Central memory CD8-positive, alpha-beta T cell (primary cell): ENCODE measurements at regions not wholly inside any gene's neighbourhood (a gene's known extent, or its start where the extent isn't known, plus 50 kb on each side); places are given as distances from the start of the nearest gene placed in this dataset.

ENCODE experiments used
- ATAC-seq: fragments of 150-1000 bp; cut with Tn5 transposase; replicated peaks from 2 replicates; pipeline ENCODE4 v1.10.0; 2022; ENCODE audit warnings: mild to moderate bottlenecking, moderate FRiP score, moderate number of reproducible peaks; ENCODE audit not compliant: poor library complexity, severe bottlenecking; ENCODE audit errors: extremely low read depth
- DNase-seq, 2 donors: peaks; one replicate each; pipeline ENCODE4 v3.0.0; 2021; ENCODE audit warnings: low spot score in 2 of 2
- H3K27ac Mint-ChIP-seq: one replicate; pipeline ENCODE4 v1.8.0; 2022; ENCODE audit warnings: low read depth, mild to moderate bottlenecking, moderate library complexity, mixed read lengths
- H3K27me3 Mint-ChIP-seq: one replicate; pipeline ENCODE4 v1.8.0; 2022; ENCODE audit warnings: mixed read lengths
- H3K36me3 Mint-ChIP-seq: one replicate; pipeline ENCODE4 v1.8.0; 2022; ENCODE audit warnings: mild to moderate bottlenecking, moderate library complexity, mixed read lengths; ENCODE audit not compliant: insufficient read depth
- H3K4me1 Mint-ChIP-seq: one replicate; pipeline ENCODE4 v1.8.0; 2022; ENCODE audit warnings: mixed read lengths
- H3K4me3 Mint-ChIP-seq: one replicate; pipeline ENCODE4 v1.8.0; 2022; ENCODE audit warnings: mild to moderate bottlenecking, moderate library complexity, mixed read lengths
- H3K9me3 Mint-ChIP-seq: one replicate; pipeline ENCODE4 v1.8.0; 2022; ENCODE audit warnings: mixed read lengths

DNA sequence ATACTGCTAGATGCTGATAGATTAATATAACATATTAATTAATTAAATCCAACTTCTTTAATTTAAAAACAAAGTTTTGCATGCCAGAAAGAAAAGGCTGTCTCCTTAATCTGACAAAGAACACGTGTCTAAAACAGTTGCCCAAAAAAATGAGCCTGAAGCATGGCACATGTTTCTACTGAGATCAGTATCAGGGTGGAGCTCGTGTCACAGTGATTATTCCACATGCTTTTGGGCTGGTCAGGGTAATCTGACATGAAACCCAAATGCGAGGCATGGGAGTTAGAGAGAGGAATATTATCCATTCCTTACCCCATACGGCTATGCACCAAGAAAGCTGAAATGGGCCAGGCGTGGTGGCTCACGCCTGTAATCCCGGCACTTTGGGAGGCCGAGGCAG lies 79.4 kb upstream of the ADRA2C start:
- no peak overlapping the region for H3K27ac Mint-ChIP-seq
- no peak overlapping the region for H3K4me3 Mint-ChIP-seq
- peaks cover 53% of the 10 kb centered on the region for H3K27me3 Mint-ChIP-seq
- DNase-seq (no peak), ATAC-seq (no peak)
- H3K9me3 Mint-ChIP-seq = no peaks in the 10 kb centered on the region
- no peaks in the 10 kb centered on the region for H3K4me1 Mint-ChIP-seq
- no peaks in the 10 kb centered on the region for H3K36me3 Mint-ChIP-seq

DNA sequence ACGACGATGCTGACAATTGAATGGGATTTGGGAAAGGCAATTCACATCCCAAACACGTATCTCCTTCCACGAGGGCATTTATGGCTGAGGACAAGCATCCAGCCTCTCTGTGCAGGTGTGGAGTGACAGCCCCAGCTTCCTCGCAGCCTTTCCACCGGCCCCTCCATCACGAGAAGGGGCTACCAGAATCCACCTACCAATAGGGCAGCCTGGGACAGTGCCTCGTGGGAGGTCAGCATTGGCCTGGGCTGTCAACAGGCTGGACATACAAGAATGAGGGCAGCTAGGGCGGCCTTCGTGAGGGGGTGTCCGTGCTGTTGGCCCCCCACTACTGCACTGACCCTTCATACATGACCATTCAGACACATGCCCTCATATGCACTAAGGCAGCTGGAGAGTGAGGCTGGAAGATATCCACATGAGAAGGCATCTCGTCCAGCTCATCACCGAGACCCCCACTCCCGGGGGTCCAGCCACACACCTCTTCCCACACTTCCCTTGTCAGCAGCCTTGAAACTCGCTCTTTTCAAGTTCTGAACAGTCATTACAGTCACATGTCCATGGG lies 81.0 kb upstream of the ADRA2C start:
- DNase-seq (no peak), ATAC-seq (no peak)
- Mint-ChIP-seq H3K4me1 (no peaks in the 10 kb centered on the region), H3K36me3 (peaks cover 2% of the 10 kb centered on the region), H3K4me3 (no peak overlapping the region), H3K27ac (no peak overlapping the region), H3K27me3 (peaks cover 63% of the 10 kb centered on the region), H3K9me3 (no peaks in the 10 kb centered on the region)

DNA sequence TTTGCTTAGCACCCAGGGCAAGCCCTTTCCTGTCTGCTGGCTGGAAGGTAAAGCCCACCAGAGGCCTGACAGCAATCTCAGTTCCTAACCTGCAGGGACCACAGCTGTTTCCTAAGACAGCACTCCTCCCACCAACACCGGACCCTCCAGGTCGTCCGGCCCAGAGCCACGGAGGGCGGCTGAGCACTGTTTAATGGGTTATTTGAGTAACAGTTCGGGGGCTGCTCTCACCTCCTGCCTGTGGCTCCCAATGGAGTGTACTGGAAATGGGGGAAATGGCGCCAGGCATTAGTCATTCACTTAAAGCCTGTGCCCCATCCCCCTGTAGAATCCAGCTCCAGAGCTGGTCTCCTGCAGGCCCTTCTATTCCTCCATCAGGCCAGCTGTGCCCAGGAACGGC lies 81.6 kb upstream of the ADRA2C start:
- peaks cover 62% of the 10 kb centered on the region for H3K27me3 Mint-ChIP-seq
- no peaks in the 10 kb centered on the region for H3K4me1 Mint-ChIP-seq
- no peak for ATAC-seq
- H3K36me3 Mint-ChIP-seq = peaks cover 2% of the 10 kb centered on the region
- H3K27ac Mint-ChIP-seq = no peak overlapping the region
- DNase-seq = no peak
- H3K9me3 Mint-ChIP-seq = no peaks in the 10 kb centered on the region
- no peak overlapping the region for H3K4me3 Mint-ChIP-seq

DNA sequence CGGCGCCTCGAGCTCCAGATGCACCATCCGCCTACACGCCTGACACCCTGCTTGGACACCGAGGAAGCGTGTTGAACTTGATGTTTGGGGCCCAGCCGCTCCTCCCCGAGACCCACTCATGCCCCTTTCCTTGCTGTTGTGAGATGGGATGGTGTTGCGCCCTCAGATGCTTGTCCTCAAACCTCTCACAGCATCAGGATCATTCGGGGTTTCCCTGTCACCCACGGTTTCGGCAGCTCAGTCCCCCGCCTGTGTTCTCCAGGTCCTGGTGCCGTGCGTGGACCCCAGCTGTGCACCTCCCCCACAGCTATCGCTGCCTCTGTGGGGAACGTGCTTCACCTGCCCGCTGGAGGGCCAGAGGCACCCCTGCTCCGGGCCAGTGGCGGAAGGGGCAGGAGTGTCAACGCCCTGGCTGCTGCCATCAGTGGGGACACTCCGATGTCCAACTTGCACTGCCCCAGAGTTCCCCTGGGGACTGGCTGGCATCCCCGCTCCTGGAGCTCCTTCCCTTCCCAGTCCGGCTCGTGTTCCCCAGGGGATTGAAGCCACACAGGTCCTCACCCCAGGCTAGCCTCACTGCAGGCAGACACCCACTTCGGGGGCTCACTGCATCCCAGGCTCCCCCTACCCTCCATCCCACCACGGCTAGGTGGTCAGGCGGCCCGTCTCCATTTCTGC lies 82.3 kb upstream of the ADRA2C start:
- peaks cover 58% of the 10 kb centered on the region for H3K27me3 Mint-ChIP-seq
- DNase-seq (no peak), ATAC-seq (no peak)
- H3K9me3 Mint-ChIP-seq = no peaks in the 10 kb centered on the region
- H3K27ac Mint-ChIP-seq = no peak overlapping the region
- H3K4me1 Mint-ChIP-seq = no peaks in the 10 kb centered on the region
- no peak overlapping the region for H3K4me3 Mint-ChIP-seq
- peaks cover 2% of the 10 kb centered on the region for H3K36me3 Mint-ChIP-seq

DNA sequence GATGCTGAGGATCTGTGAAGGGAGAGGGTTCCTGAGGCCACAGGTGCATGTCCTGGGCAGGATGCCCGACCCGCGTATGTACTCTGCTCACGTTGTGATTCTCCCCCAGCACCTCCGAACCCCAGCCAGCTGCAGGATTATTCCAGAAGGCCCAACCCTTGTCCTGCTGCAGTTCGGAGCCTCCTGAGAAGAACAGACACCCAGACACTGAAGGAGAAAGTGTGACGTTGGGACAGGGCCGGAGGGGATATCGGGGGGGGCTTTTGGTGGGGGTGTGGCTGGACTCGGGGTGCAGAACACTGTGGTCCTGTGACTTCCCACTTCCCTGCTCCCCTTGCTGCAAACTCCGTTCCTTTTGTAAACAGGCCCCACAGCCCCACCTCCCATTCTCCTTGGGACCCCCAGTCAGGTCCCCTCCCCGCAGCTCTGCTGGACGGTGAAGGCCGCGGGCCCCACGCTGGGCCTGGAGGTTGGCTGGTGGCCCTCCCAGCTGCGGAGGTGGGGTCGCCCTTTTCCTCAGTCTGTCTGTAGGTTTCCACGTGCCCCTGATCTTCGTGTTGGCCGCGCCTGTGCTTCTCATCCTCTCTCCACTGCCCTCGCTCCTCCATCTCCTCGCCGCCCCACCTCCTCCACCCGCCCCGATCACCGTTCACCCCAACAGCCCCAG lies 83.0 kb upstream of the ADRA2C start:
- ATAC-seq (no peak), DNase-seq (no peak)
- H3K4me3 Mint-ChIP-seq = no peak overlapping the region
- no peak overlapping the region for H3K27ac Mint-ChIP-seq
- peaks cover 2% of the 10 kb centered on the region for H3K36me3 Mint-ChIP-seq
- H3K9me3 Mint-ChIP-seq = no peaks in the 10 kb centered on the region
- H3K27me3 Mint-ChIP-seq = peaks cover 57% of the 10 kb centered on the region
- H3K4me1 Mint-ChIP-seq = no peaks in the 10 kb centered on the region

DNA sequence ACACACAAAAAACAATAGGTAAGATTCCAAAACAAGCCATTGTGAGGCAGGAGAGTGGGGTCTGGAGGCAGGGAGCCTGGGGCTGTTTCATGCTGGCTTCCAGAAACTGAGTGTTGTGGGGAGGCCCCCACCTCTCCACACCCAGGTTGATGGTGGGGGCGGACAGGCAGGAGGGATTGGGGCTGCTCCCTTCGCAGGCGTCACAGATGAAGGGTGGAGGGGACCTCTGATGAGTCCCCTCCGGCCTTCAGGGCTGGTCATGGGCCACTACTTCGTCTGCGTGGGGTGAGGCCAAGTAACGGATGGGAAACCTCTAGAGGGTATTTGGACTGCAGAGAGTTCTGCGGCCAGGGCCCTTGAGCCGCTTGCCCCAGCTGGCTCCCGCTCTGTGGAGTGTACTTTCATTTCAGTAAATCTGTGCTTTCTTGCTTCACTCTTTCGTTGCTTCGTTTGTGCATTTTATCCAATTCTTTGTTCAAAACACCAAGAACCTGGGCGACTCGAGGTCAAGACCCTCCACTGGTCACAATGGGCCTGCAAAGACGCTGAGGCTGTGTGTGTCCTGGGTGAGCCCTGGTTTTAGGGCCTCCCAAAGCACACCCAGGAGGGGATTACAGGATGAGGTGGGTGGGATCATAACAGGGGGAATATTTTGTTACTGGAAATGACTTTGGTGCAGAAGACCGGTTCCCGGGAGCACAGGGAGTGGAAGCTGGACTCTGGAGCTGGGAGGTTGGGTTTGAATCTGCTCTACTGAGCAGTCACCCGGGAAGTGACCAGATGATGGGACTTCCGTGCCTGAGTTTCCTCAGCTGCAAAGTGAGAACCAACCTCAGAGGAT lies 83.7 kb upstream of the ADRA2C start:
- no peak overlapping the region for H3K4me3 Mint-ChIP-seq
- no peak for ATAC-seq
- no peak overlapping the region for H3K27ac Mint-ChIP-seq
- H3K27me3 Mint-ChIP-seq = peaks cover 58% of the 10 kb centered on the region
- H3K4me1 Mint-ChIP-seq = no peaks in the 10 kb centered on the region
- no peaks in the 10 kb centered on the region for H3K9me3 Mint-ChIP-seq
- no peak for DNase-seq
- H3K36me3 Mint-ChIP-seq = peaks cover 2% of the 10 kb centered on the region

DNA sequence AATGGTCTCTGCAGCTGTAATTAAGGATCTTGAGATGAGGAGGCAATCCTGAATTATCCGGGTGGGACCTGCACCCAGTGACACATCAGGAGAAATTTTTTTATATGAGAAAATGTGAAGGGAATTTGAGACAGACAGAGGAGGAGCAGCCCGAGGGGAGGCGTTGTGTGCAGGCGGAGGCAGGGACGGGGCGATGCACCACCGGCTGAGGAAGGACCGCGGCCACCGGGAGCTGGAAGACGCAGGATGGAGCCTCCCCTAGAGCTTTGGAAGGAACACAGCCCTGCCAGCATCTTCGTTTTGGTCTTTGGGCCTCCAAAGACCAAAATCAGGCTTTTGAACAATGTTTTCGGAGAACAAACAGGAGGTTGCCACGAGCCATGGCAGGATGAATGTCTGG lies 85.0 kb upstream of the ADRA2C start:
- peaks cover 2% of the 10 kb centered on the region for H3K36me3 Mint-ChIP-seq
- no peaks in the 10 kb centered on the region for H3K4me1 Mint-ChIP-seq
- no peaks in the 10 kb centered on the region for H3K9me3 Mint-ChIP-seq
- H3K27me3 Mint-ChIP-seq = peaks cover 67% of the 10 kb centered on the region
- no peak overlapping the region for H3K27ac Mint-ChIP-seq
- H3K4me3 Mint-ChIP-seq = no peak overlapping the region
- DNase-seq (no peak), ATAC-seq (no peak)

DNA sequence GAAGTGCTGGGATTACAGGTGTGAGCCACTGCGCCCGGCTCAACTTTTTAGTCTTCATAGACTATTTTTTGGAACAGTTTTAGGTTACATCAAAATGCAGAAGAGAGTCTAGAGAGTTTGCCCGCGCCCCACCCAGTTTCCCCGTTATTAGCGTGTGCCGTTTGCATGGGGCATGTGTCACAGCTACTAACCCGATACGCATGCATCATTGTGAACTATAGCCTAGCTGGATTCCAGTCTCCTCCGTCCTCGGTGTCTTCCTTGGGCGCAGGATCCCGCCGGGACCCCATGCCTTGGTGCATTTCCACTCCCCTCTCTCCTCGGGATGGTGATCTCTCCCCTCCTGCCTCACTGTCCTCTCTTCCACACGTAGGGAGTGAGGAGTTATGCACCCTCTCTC lies 85.5 kb upstream of the ADRA2C start:
- Mint-ChIP-seq H3K4me3 (no peak overlapping the region), H3K27me3 (peaks cover 65% of the 10 kb centered on the region), H3K9me3 (no peaks in the 10 kb centered on the region), H3K36me3 (peaks cover 2% of the 10 kb centered on the region), H3K4me1 (no peaks in the 10 kb centered on the region), H3K27ac (no peak overlapping the region)
- DNase-seq (no peak), ATAC-seq (no peak)

DNA sequence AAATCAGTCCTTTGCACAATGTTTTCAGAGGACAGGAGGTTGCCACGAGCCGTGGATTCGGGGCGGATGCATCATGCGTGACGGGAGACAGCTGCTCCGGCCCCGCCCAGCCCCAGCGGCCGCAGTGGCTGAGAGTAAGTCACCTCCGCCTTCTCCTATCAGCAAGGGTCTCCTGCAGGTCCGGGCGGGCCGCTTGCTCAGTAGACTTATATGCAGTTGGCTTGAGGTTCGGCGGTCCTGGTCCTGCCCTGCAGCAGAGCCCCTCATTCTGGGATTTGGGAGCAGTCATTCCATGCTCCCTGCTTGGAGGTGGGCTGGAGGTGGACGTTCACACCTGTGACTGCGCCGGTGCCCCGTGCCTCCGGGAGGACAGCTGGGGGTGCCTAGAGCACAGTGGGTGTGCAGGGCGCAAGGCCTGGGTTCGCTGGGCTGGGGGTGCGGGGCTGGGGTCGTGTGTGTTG lies 86.3 kb upstream of the ADRA2C start:
- H3K4me1 Mint-ChIP-seq = no peaks in the 10 kb centered on the region
- H3K36me3 Mint-ChIP-seq = peaks cover 2% of the 10 kb centered on the region
- DNase-seq (no peak), ATAC-seq (no peak)
- H3K4me3 Mint-ChIP-seq = no peak overlapping the region
- H3K27ac Mint-ChIP-seq = no peak overlapping the region
- H3K9me3 Mint-ChIP-seq = no peaks in the 10 kb centered on the region
- H3K27me3 Mint-ChIP-seq = peaks cover 64% of the 10 kb centered on the region

DNA sequence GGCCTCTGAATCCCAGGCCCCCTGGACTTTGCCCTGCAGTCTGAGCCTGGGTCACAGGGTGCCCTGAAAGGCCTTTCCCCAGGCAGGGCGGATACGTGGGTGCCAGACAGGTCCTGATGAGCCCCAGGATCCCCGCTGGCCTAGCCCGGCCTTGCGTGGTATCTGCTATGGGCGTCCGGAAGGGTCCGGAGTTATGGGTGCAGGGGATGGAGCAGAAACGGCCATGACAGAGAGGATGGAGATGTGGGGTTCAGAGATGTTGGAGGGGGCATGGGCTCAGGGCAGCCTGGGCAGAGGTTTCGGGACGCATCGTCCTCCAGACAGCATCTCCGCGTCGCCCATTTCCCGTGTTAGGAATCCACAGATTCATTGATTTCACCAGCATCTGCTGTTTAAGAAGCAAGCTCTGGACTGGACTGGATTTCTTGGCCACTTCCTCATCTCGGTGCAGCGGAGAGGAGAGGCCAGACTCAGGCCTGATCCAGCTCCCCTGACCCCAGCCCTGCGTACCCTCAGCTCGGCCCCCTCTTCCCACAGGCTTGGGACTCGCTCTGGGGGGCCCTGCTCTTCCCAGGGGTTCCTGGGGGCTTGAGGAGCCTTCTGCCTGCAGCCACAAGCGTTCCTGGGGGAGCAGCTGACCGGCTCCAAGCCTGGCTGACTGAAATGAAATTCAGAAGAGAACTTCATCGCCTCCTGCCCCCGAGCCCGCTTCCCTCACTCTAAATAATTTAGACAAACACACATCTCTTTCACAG lies 86.9 kb upstream of the ADRA2C start:
- Mint-ChIP-seq H3K9me3 (no peaks in the 10 kb centered on the region), H3K36me3 (peaks cover 2% of the 10 kb centered on the region), H3K27me3 (peaks cover 58% of the 10 kb centered on the region), H3K4me3 (no peak overlapping the region), H3K4me1 (no peaks in the 10 kb centered on the region), H3K27ac (no peak overlapping the region)
- ATAC-seq (no peak), DNase-seq (no peak)

DNA sequence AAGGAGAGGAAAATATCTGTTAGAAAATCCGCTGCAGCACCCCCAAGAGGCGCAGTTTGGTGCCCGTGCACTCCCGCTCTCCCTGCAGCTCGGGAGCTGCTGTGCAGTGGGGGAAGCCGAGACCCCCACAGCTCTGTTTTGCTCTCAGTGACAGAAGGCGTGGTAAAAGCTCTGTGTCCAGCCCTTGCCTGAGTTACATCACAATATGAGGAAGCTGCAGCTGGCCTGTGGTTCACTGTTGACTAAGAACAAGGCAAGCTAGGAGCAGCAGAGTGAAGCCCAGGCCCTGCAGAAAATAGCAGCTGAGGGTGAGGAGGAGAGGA lies 88.5 kb upstream of the ADRA2C start:
- no peak for ATAC-seq
- no peak for DNase-seq
- H3K27ac Mint-ChIP-seq = no peak overlapping the region
- no peaks in the 10 kb centered on the region for H3K4me1 Mint-ChIP-seq
- no peak overlapping the region for H3K4me3 Mint-ChIP-seq
- H3K9me3 Mint-ChIP-seq = peaks cover 4% of the 10 kb centered on the region
- peaks cover 55% of the 10 kb centered on the region for H3K27me3 Mint-ChIP-seq
- H3K36me3 Mint-ChIP-seq = peaks cover 2% of the 10 kb centered on the region
